DND-41 (cell line): ENCODE measurements at regions not wholly inside any gene's neighbourhood (a gene's known extent, or its start where the extent isn't known, plus 50 kb on each side); places are given as distances from the start of the nearest gene placed in this dataset.

ENCODE experiments used
- ATAC-seq: fragments of 200-7000 bp; cut with Tn5 transposase; 3 replicates; pipeline ENCODE4 v1.9.1; 2021; ENCODE audit warnings: low read depth; ENCODE audit not compliant: insufficient read depth
- DNase-seq: peaks from one replicate; pipeline ENCODE4 v3.0.0-alpha.2; 2020
- H2AFZ ChIP-seq: 2 replicates; pipeline ENCODE4 v1.6.0; 2012; ENCODE audit warnings: low read depth, low read length
- H3K27ac ChIP-seq: 2 replicates; pipeline ENCODE4 v1.5.1; 2012; ENCODE audit warnings: low read length, inconsistent platforms
- H3K27me3 ChIP-seq: fragments of 200-600 bp; sonication (generic); 2 replicates; pipeline ENCODE4 v1.6.0; 2012; ENCODE audit warnings: low read length, mild to moderate bottlenecking, inconsistent platforms; ENCODE audit not compliant: insufficient read depth, poor library complexity
- H3K36me3 ChIP-seq: 2 replicates; pipeline ENCODE4 v1.5.1; 2012; ENCODE audit warnings: low read length, inconsistent platforms; ENCODE audit not compliant: insufficient read depth
- H3K4me1 ChIP-seq: 2 replicates; pipeline ENCODE4 v1.5.1; 2012; ENCODE audit warnings: mild to moderate bottlenecking, low read length; ENCODE audit not compliant: insufficient read depth
- H3K4me2 ChIP-seq: 2 replicates; pipeline ENCODE4 v1.6.0; 2012; ENCODE audit warnings: mild to moderate bottlenecking, moderate library complexity, low read length, inconsistent platforms; ENCODE audit not compliant: insufficient read depth
- H3K4me3 ChIP-seq, 2 experiments: fragments of 200-600 bp in 1 of 2; shearing (Covaris generic) in 1 of 2; 2 replicates each; pipeline ENCODE4 v1.5.1; 2012 to 2016; ENCODE audit warnings: inconsistent platforms in 2 of 2, low read length in 2 of 2, mild to moderate bottlenecking in 2 of 2, low read depth in 1 of 2, moderate library complexity in 1 of 2
- H3K79me2 ChIP-seq: 2 replicates; pipeline ENCODE4 v1.6.0; 2012; ENCODE audit warnings: low read length, inconsistent platforms; ENCODE audit not compliant: insufficient read depth
- H3K9ac ChIP-seq: 2 replicates; pipeline ENCODE4 v1.6.0; 2012; ENCODE audit warnings: low read depth, mild to moderate bottlenecking, inconsistent platforms, low read length, moderate library complexity
- H3K9me3 ChIP-seq: 2 replicates; pipeline ENCODE4 v1.5.1; 2012; ENCODE audit warnings: low read length, moderate library complexity, mild to moderate bottlenecking, inconsistent platforms; ENCODE audit not compliant: insufficient read depth, severe bottlenecking
- H4K20me1 ChIP-seq: 2 replicates; pipeline ENCODE4 v1.6.0; 2012; ENCODE audit warnings: low read length; ENCODE audit not compliant: insufficient read depth
- CTCF ChIP-seq: IDR thresholded peaks from 2 replicates; pipeline ENCODE4 v1.5.1; 2012; ENCODE audit warnings: borderline replicate concordance, low read length, moderate library complexity, mild to moderate bottlenecking; ENCODE audit not compliant: poor library complexity, severe bottlenecking; ENCODE audit errors: extremely low read depth
- EZH2 ChIP-seq: IDR thresholded peaks from 3 replicates; pipeline ENCODE4 v1.6.1; 2012; ENCODE audit warnings: borderline replicate concordance, low read depth, mild to moderate bottlenecking, moderate library complexity, low read length, inconsistent platforms; ENCODE audit not compliant: severe bottlenecking

- H3K27ac ChIP-seq, result no peak overlapping the region
- H3K9me3 ChIP-seq, result no peaks in the 10 kb centered on the region
- H3K4me2 ChIP-seq, result no peak overlapping the region
- H3K4me1 ChIP-seq, result no peaks in the 10 kb centered on the region
- no peak for DNase-seq
- H3K79me2 ChIP-seq, result no peaks in the 10 kb centered on the region
- H3K4me3 ChIP-seq, result no peak overlapping the region
- H3K27me3 ChIP-seq, result no peaks in the 10 kb centered on the region
- H4K20me1 ChIP-seq, result no peaks in the 10 kb centered on the region
- H2AFZ ChIP-seq, result no peak overlapping the region
- no peaks in the 10 kb centered on the region for H3K36me3 ChIP-seq
- no peak overlapping the region for H3K9ac ChIP-seq
- ATAC-seq, result no peak
- TF ChIP-seq CTCF (no peak), EZH2 (no peak)
These were observed 473.6 kb downstream of the SOX2 start for GRCh38 chr3:182185313-182185712.

- no peak overlapping the region for H2AFZ ChIP-seq
- no peak overlapping the region for H3K9ac ChIP-seq
- TF ChIP-seq EZH2 (no peak), CTCF (no peak)
- H3K9me3 ChIP-seq, result no peaks in the 10 kb centered on the region
- H3K79me2 ChIP-seq, result no peaks in the 10 kb centered on the region
- no peaks in the 10 kb centered on the region for H3K27me3 ChIP-seq
- no peak overlapping the region for H3K4me2 ChIP-seq
- no peak overlapping the region for H3K27ac ChIP-seq
- DNase-seq, result no peak
- H4K20me1 ChIP-seq, result no peaks in the 10 kb centered on the region
- no peak for ATAC-seq
- H3K36me3 ChIP-seq, result no peaks in the 10 kb centered on the region
- H3K4me3 ChIP-seq, result no peak overlapping the region
- H3K4me1 ChIP-seq, result no peaks in the 10 kb centered on the region
These were observed 478.3 kb downstream of the SOX2 start for GRCh38 chr3:182190056-182190455.

GRCh38 chr3:182198345-182198744 lies 486.6 kb downstream of the SOX2 start:
- Histone ChIP-seq H3K79me2 (no peaks in the 10 kb centered on the region), H3K4me3 (no peak overlapping the region), H2AFZ (no peak overlapping the region), H3K9me3 (no peaks in the 10 kb centered on the region), H3K4me2 (no peak overlapping the region), H4K20me1 (no peaks in the 10 kb centered on the region), H3K9ac (no peak overlapping the region), H3K27me3 (no peaks in the 10 kb centered on the region), H3K4me1 (no peaks in the 10 kb centered on the region), H3K27ac (no peak overlapping the region), H3K36me3 (no peaks in the 10 kb centered on the region)
- TF ChIP-seq CTCF, result no peak
- no peak for TF ChIP-seq EZH2
- no peak for ATAC-seq
- DNase-seq, result no peak
